SK-N-SH (cell line): ENCODE measurements at regions not wholly inside any gene's neighbourhood (a gene's known extent, or its start where the extent isn't known, plus 50 kb on each side); places are given as distances from the start of the nearest gene placed in this dataset.

Source experiments
- CTCF ChIP-seq: fragments of 200-600 bp; sonication (generic); IDR thresholded peaks from 2 replicates; pipeline ENCODE4 v1.6.1; 2017; ENCODE audit warnings: antibody characterized with exemption, mild to moderate bottlenecking, moderate library complexity
- EP300 ChIP-seq, 2 experiments: IDR thresholded peaks; 2 replicates each; pipeline versions ENCODE4 v1.4.0 to v1.6.1; 2012; ENCODE audit warnings: borderline replicate concordance in 1 of 2, low read depth in 1 of 2, low read length in 1 of 2
- FOXJ3 ChIP-seq: sonication (generic); formaldehyde crosslinking; IDR thresholded peaks from 2 replicates; pipeline ENCODE4 v1.5.1; 2020; ENCODE audit warnings: mild to moderate bottlenecking, missing genetic modification reagents
- MEF2A ChIP-seq: IDR thresholded peaks from 2 replicates; pipeline ENCODE4 v1.4.0; 2012; ENCODE audit warnings: low read depth, borderline replicate concordance
- POLR2AphosphoS5 ChIP-seq: IDR thresholded peaks from 2 replicates; pipeline ENCODE4 v1.6.1; 2012; ENCODE audit warnings: low read depth, low read length
- RCOR1 ChIP-seq: fragments of 150-350 bp; IDR thresholded peaks from 2 replicates; pipeline ENCODE4 v1.6.1; 2017; ENCODE audit warnings: antibody characterized with exemption, low read length
- REST ChIP-seq: IDR thresholded peaks from 2 replicates; pipeline ENCODE4 v1.6.1; 2012; ENCODE audit warnings: mild to moderate bottlenecking, low read depth, low read length, moderate library complexity
- TCF12 ChIP-seq: IDR thresholded peaks from 2 replicates; pipeline ENCODE4 v1.4.0; 2012
- USF2 ChIP-seq: fragments of 150-350 bp; IDR thresholded peaks from 2 replicates; pipeline ENCODE4 v1.6.1; 2017; ENCODE audit warnings: antibody characterized with exemption, low read length, low read depth, borderline replicate concordance
- TF ChIP-seq, protein P1 (sequence below): IDR thresholded peaks from 2 replicates; pipeline ENCODE4 v1.4.0; 2012; ENCODE audit warnings: low read depth, borderline replicate concordance

- TF ChIP-seq CTCF (no peak), RCOR1 (no peak), USF2 (no peak), TCF12 (no peak), REST (no peak), MEF2A (no peak), POLR2AphosphoS5 (no peak), EP300 (IDR thresholded peaks at IDR 0.05; ENCODE audit: borderline replicate concordance in 1 of 2, low read depth in 1 of 2, low read length in 1 of 2) (no peak), FOXJ3 (CRISPR knock-in tag) (no peak)
- TF ChIP-seq, protein P1, sequence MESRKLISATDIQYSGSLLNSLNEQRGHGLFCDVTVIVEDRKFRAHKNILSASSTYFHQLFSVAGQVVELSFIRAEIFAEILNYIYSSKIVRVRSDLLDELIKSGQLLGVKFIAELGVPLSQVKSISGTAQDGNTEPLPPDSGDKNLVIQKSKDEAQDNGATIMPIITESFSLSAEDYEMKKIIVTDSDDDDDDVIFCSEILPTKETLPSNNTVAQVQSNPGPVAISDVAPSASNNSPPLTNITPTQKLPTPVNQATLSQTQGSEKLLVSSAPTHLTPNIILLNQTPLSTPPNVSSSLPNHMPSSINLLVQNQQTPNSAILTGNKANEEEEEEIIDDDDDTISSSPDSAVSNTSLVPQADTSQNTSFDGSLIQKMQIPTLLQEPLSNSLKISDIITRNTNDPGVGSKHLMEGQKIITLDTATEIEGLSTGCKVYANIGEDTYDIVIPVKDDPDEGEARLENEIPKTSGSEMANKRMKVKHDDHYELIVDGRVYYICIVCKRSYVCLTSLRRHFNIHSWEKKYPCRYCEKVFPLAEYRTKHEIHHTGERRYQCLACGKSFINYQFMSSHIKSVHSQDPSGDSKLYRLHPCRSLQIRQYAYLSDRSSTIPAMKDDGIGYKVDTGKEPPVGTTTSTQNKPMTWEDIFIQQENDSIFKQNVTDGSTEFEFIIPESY: no peak
Observed at GRCh38 chr20:39248171-39248861, 286.2 kb downstream of the DHX35 start.
